Kidney (tissue), 13 donors: ENCODE measurements at regions not wholly inside any gene's neighbourhood (a gene's known extent, or its start where the extent isn't known, plus 50 kb on each side); places are given as distances from the start of the nearest gene placed in this dataset.
A peak's percentile ranks its signal among the peaks of the same experiment; 100 is the strongest.

Source experiments
- DNase-seq, 5 donors: peaks; one replicate each; pipeline ENCODE4 v3.0.0-alpha.2; 2013 to 2020
- FAIRE-seq: peaks from 2 replicates; lab custom pipeline; 2012; peaks lifted over from hg19 to GRCh38; lab: Jason Lieb, UNC
- H3K27ac ChIP-seq, 2 donors: one replicate each; pipeline ENCODE4 v1.7.0; 2013; ENCODE audit warnings: low read depth in 2 of 2, low read length in 2 of 2, inconsistent platforms in 1 of 2
- H3K27me3 ChIP-seq: one replicate; pipeline ENCODE4 v1.7.1; 2013; ENCODE audit warnings: low read length, inconsistent platforms; ENCODE audit not compliant: control insufficient read depth, insufficient read depth
- H3K36me3 ChIP-seq, 3 donors: one replicate each; pipeline versions ENCODE4 v1.7.0 to v1.7.1; 2013; ENCODE audit warnings: low read length in 3 of 3, control low read depth in 1 of 3, inconsistent platforms in 1 of 3; ENCODE audit not compliant: insufficient read depth in 3 of 3, control insufficient read depth in 2 of 3
- H3K4me1 ChIP-seq, 3 donors: one replicate each; pipeline versions ENCODE4 v1.7.0 to v1.7.1; 2013; ENCODE audit warnings: low read length in 3 of 3, inconsistent platforms in 1 of 3, low read depth in 1 of 3; ENCODE audit not compliant: control insufficient read depth in 2 of 3, insufficient read depth in 2 of 3
- H3K4me3 ChIP-seq, 3 donors: one replicate each; pipeline versions ENCODE4 v1.7.0 to v1.8.1; 2013; ENCODE audit warnings: low read length in 3 of 3, control low read depth in 1 of 3, inconsistent platforms in 1 of 3
- H3K9ac ChIP-seq, 3 donors: one replicate each; pipeline versions ENCODE4 v1.7.0 to v1.7.1; 2013; ENCODE audit warnings: low read length in 3 of 3, control low read depth in 1 of 3, inconsistent platforms in 1 of 3
- H3K9me3 ChIP-seq, 3 donors: one replicate each; pipeline versions ENCODE4 v1.7.0 to v1.7.1; 2013; ENCODE audit warnings: low read length in 3 of 3, control low read depth in 1 of 3, inconsistent platforms in 1 of 3; ENCODE audit not compliant: control insufficient read depth in 2 of 3, insufficient read depth in 1 of 3
- intact Hi-C: fragments of 100-400 bp; cut with DNase I; formaldehyde crosslinking; loops from one replicate; pipeline ENCODE4 v1.11.1; 2022
- TF ChIP-seq, protein P1 (sequence below): IDR thresholded peaks from 3 replicates; pipeline ENCODE4 v1.5.1; 2012; ENCODE audit warnings: mild to moderate bottlenecking, moderate library complexity, borderline replicate concordance; ENCODE audit not compliant: insufficient read depth; ENCODE audit errors: extremely low read depth
- donor health status: control.
- donor health status: control.
- donor health status: control.
- donor health status: control.
- donor health status: control.
- donor health status: DM: yes; HTN: yes; CAD: no.
- donor health status: Normal renal cell carcinoma (clear cell type).

DNA sequence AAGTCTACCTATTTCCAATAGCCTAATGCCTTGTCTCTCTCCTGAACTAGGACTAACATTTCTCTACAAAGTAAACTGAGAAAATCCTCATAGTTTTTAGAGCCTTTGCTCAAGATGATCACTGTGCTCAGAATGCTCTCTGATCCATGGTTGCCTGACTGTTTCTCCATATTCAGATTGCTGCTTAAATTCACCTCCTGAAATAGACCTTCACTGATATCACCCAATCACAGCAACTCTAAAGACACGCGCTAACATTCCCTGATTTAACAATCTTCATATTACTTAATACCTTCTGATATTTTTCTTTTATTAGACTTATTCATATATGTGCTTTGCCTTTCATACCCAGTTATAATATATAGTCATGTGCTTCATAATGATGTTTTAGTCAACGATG lies 148.9 kb upstream of the SP4 start:
- intact Hi-C loops: no loop called here
- no peaks in the 10 kb centered on the region for H3K4me1 ChIP-seq
- no peaks in the 10 kb centered on the region for H3K36me3 ChIP-seq
- FAIRE-seq (no peak), DNase-seq (no peak)
- TF ChIP-seq, protein P1, sequence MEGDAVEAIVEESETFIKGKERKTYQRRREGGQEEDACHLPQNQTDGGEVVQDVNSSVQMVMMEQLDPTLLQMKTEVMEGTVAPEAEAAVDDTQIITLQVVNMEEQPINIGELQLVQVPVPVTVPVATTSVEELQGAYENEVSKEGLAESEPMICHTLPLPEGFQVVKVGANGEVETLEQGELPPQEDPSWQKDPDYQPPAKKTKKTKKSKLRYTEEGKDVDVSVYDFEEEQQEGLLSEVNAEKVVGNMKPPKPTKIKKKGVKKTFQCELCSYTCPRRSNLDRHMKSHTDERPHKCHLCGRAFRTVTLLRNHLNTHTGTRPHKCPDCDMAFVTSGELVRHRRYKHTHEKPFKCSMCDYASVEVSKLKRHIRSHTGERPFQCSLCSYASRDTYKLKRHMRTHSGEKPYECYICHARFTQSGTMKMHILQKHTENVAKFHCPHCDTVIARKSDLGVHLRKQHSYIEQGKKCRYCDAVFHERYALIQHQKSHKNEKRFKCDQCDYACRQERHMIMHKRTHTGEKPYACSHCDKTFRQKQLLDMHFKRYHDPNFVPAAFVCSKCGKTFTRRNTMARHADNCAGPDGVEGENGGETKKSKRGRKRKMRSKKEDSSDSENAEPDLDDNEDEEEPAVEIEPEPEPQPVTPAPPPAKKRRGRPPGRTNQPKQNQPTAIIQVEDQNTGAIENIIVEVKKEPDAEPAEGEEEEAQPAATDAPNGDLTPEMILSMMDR: no peak
- H3K9me3 ChIP-seq: no peaks in the 10 kb centered on the region
- no peak overlapping the region for H3K4me3 ChIP-seq
- no peak overlapping the region for H3K9ac ChIP-seq
- no peaks in the 10 kb centered on the region for H3K27me3 ChIP-seq
- H3K27ac ChIP-seq: no peak overlapping the region

DNA sequence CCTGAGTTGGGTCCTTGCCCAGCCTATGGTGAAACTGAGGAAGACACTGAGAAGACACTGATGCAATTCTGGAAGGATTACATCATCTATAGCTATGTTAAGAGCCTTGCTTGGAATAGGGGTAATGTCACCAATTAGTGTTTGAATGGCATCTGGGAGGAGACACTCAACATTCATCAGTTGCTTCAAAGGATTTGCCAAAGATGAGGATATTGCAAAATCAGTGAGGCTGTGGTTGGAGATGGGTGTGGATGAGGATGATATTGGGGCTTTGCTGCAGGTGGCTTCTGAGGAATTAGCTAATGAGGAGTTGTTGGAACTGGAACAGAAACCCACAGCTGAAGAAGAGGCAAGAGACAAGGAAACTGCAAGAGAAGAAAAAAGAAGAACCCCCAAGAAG lies 146.7 kb upstream of the SP4 start:
- FAIRE-seq (no peak), DNase-seq (no peak)
- TF ChIP-seq, protein P1: no peak
- Histone ChIP-seq H3K9ac (no peak overlapping the region), H3K9me3 (no peaks in the 10 kb centered on the region), H3K27ac (no peak overlapping the region), H3K4me1 (no peaks in the 10 kb centered on the region), H3K4me3 (no peak overlapping the region), H3K36me3 (no peaks in the 10 kb centered on the region), H3K27me3 (no peaks in the 10 kb centered on the region)
- intact Hi-C loops: no loop called here

- FAIRE-seq: no peak
- no peaks in the 10 kb centered on the region for H3K27me3 ChIP-seq
- intact Hi-C loops: no loop called here
- no peaks in the 10 kb centered on the region for H3K36me3 ChIP-seq
- H3K27ac ChIP-seq: no peak overlapping the region
- no peak overlapping the region for H3K4me3 ChIP-seq
- no peak overlapping the region for H3K9ac ChIP-seq
- no peak for DNase-seq
- no peaks in the 10 kb centered on the region for H3K4me1 ChIP-seq
- TF ChIP-seq, protein P1: no peak
- H3K9me3 ChIP-seq: no peaks in the 10 kb centered on the region
Measured at GRCh38 chr7:21293771-21294170, 134.1 kb upstream of the SP4 start.

DNA sequence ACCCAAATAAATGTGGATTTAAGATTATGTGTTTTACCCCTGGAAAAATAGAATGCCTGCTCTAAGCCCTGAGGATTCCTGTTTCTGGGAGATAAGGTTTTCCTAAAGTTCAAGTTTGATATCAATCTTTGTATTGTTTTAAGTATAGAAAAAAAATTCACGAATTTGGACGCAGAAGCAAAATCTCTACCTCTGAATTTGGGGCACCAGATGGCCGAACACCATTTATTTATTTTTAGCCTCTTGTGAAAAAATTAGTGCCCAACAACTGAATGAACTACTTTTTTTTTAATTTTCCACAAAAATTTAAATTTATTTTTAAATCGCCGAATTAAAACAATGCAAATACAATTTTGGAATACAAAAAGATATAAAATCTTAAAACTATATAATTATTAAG lies 128.1 kb upstream of the SP4 start:
- H3K27ac ChIP-seq: no peak overlapping the region
- FAIRE-seq: peak; percentile 56

More for the DNA sequence above, 128.1 kb upstream of the SP4 start:
- DNase-seq: no peak
- H3K9me3 ChIP-seq: no peaks in the 10 kb centered on the region
- no peaks in the 10 kb centered on the region for H3K27me3 ChIP-seq
- no peaks in the 10 kb centered on the region for H3K36me3 ChIP-seq
- no peaks in the 10 kb centered on the region for H3K4me1 ChIP-seq
- no peak overlapping the region for H3K4me3 ChIP-seq
- TF ChIP-seq, protein P1: no peak
- no peak overlapping the region for H3K9ac ChIP-seq
- intact Hi-C loops: no loop called here
